Tibial nerve (tissue), 4 donors: ENCODE measurements at regions not wholly inside any gene's neighbourhood (a gene's known extent, or its start where the extent isn't known, plus 50 kb on each side); places are given as distances from the start of the nearest gene placed in this dataset.

ENCODE experiments used
- EP300 ChIP-seq, 2 donors: sonication (generic); formaldehyde crosslinking; IDR thresholded peaks; one replicate each; pipeline ENCODE4 v1.6.1; 2017; ENCODE audit warnings: antibody characterized with exemption in 2 of 2, mild to moderate bottlenecking in 1 of 2
- POLR2A ChIP-seq, 2 donors: fragments of 450-650 bp; IDR thresholded peaks; one replicate each; pipeline ENCODE4 v1.6.1; 2017; ENCODE audit warnings: antibody characterized with exemption in 2 of 2, mild to moderate bottlenecking in 2 of 2, moderate library complexity in 2 of 2
- TF ChIP-seq, protein P1 (sequence below), 5 experiments: fragments of 200-600 bp in 3 of 5; fragments of 450-650 bp in 2 of 5; sonication (generic) in 3 of 5; IDR thresholded peaks; one replicate each; pipeline ENCODE4 v1.5.1; 2016 to 2019; ENCODE audit warnings: antibody characterized with exemption in 5 of 5, mild to moderate bottlenecking in 3 of 5, moderate library complexity in 2 of 5

DNA sequence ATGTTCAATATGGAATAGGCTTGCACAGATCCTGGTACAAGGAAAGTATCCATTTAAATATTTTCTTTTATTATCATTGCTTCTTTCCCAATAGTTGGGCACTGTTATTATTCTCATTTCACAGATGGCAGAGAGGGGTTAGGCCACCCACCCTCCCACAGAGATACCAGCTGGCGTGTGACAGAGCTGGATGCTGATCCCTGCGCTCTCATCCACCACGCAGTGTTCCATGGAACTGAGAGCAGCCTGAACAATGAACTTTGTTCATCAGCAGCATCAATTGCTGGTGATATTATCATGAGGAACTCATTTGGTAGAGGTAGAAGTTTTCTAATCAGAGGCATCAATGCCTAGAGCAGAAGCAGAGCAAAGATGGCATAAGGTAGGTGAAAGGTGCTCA is 227.9 kb downstream of the ESM1 start:
- TF ChIP-seq, protein P1, sequence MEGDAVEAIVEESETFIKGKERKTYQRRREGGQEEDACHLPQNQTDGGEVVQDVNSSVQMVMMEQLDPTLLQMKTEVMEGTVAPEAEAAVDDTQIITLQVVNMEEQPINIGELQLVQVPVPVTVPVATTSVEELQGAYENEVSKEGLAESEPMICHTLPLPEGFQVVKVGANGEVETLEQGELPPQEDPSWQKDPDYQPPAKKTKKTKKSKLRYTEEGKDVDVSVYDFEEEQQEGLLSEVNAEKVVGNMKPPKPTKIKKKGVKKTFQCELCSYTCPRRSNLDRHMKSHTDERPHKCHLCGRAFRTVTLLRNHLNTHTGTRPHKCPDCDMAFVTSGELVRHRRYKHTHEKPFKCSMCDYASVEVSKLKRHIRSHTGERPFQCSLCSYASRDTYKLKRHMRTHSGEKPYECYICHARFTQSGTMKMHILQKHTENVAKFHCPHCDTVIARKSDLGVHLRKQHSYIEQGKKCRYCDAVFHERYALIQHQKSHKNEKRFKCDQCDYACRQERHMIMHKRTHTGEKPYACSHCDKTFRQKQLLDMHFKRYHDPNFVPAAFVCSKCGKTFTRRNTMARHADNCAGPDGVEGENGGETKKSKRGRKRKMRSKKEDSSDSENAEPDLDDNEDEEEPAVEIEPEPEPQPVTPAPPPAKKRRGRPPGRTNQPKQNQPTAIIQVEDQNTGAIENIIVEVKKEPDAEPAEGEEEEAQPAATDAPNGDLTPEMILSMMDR (IDR thresholded peaks at IDR 0.05), result no peak
- TF ChIP-seq EP300 (IDR thresholded peaks at IDR 0.05) (no peak), POLR2A (IDR thresholded peaks at IDR 0.05) (no peak)
